Activated CD4-positive, alpha-beta T cell treated with anti-CD3 and anti-CD28 coated beads for 36 hours (primary cell): ENCODE measurements at regions not wholly inside any gene's neighbourhood (a gene's known extent, or its start where the extent isn't known, plus 50 kb on each side); places are given as distances from the start of the nearest gene placed in this dataset.
A peak's percentile ranks its signal among the peaks of the same experiment; 100 is the strongest.

ENCODE experiments used
- ATAC-seq: fragments of 200-7000 bp; cut with Tn5 transposase; one replicate; pipeline ENCODE4 v1.10.0; 2021; ENCODE audit warnings: mild to moderate bottlenecking, moderate library complexity
- CTCF ChIA-PET: fragments of 350-600 bp; sonication (Branson Sonifier 250); formaldehyde crosslinking; loops from one replicate; lab custom pipeline; 2021; ENCODE audit warnings: antibody characterized with exemption; lab: Charles Lee
- POLR2A ChIA-PET: fragments of 350-600 bp; sonication (Branson Sonifier 250); formaldehyde crosslinking; loops from one replicate; lab custom pipeline; 2021; ENCODE audit warnings: antibody characterized with exemption, inconsistent platforms; lab: Charles Lee
- DNase-seq: peaks from one replicate; pipeline ENCODE4 v3.0.0-alpha.2; 2020
- H3K27ac Mint-ChIP-seq: one replicate; pipeline ENCODE4 v1.8.0; 2021; ENCODE audit warnings: mixed read lengths
- H3K27me3 Mint-ChIP-seq: one replicate; pipeline ENCODE4 v1.8.0; 2021; ENCODE audit warnings: mixed read lengths
- H3K36me3 Mint-ChIP-seq: one replicate; pipeline ENCODE4 v1.8.0; 2021; ENCODE audit warnings: low read depth, mixed read lengths
- H3K4me1 Mint-ChIP-seq: one replicate; pipeline ENCODE4 v1.8.0; 2021; ENCODE audit warnings: mixed read lengths
- H3K4me3 Mint-ChIP-seq: one replicate; pipeline ENCODE4 v1.8.0; 2021; ENCODE audit warnings: mild to moderate bottlenecking, moderate library complexity, mixed read lengths
- H3K9me3 Mint-ChIP-seq: one replicate; pipeline ENCODE4 v1.8.0; 2021; ENCODE audit warnings: low read depth, mixed read lengths
- intact Hi-C, 2 experiments: fragments of 100-400 bp; cut with DNase I in 1 of 2; cut with micrococcal nuclease in 1 of 2; formaldehyde crosslinking; loops; one replicate each; pipeline versions ENCODE4 v1.14.2 to v1.15.1; 2022 to 2024; cut with DNase I, micrococcal nuclease

- H3K27me3 Mint-ChIP-seq, result no peaks in the 10 kb centered on the region
- no peaks in the 10 kb centered on the region for H3K36me3 Mint-ChIP-seq
- DNase-seq (no peak), ATAC-seq (no peak)
- H3K4me1 Mint-ChIP-seq, result no peaks in the 10 kb centered on the region
- CTCF ChIA-PET, result no interaction called here
- intact Hi-C loops, result no loop called here
- POLR2A ChIA-PET, result no interaction called here
- H3K9me3 Mint-ChIP-seq, result no peaks in the 10 kb centered on the region
- no peak overlapping the region for H3K4me3 Mint-ChIP-seq
- no peak overlapping the region for H3K27ac Mint-ChIP-seq
Observed at GRCh38 chr1:94715321-94715720, 104.8 kb upstream of the SLC44A3 start.

DNA sequence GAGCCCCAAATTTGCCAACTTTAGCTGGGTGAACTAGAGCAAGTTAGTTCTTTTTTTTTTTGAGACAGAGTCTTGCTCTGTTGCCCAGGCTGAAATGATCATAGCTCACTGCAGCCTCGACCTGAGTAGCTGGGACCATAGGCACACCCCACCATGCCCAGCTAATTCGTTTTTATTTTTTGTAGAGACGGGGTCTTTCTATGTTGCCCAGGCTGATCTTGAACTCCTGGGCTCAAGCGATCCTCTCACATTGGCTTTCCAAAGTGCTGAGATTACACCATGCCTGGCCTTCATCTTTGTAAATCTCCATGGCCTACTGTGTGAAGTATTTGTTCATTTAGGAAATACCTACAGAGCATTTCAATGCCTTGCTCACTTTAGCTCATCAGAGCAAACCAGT is 105.6 kb upstream of the SLC44A3 start:
- intact Hi-C loops, result no loop called here
- no peak for ATAC-seq
- POLR2A ChIA-PET, result no interaction called here
- Mint-ChIP-seq H3K4me3 (no peak overlapping the region), H3K27ac (no peak overlapping the region), H3K4me1 (no peaks in the 10 kb centered on the region), H3K36me3 (no peaks in the 10 kb centered on the region), H3K27me3 (no peaks in the 10 kb centered on the region), H3K9me3 (no peaks in the 10 kb centered on the region)
- CTCF ChIA-PET, result no interaction called here
- DNase-seq, result no peak

- CTCF ChIA-PET, result interaction anchor here (0.6 kb wide), 1 partner anchor 103 kb away, joined by 4 read pairs; no protein-coding TSS in a partner anchor
Observed at GRCh38 chr1:94714152-94714551, 106.0 kb upstream of the SLC44A3 start.

GRCh38 chr1:94713472-94714141 is 106.5 kb upstream of the SLC44A3 start:
- no peaks in the 10 kb centered on the region for H3K4me1 Mint-ChIP-seq
- no peak overlapping the region for H3K27ac Mint-ChIP-seq
- no peak overlapping the region for H3K4me3 Mint-ChIP-seq
- CTCF ChIA-PET, result interaction anchor here (0.6 kb wide), 1 partner anchor 103 kb away, joined by 4 read pairs; no protein-coding TSS in a partner anchor
- no peak for ATAC-seq
- intact Hi-C loops, result no loop called here
- peak; percentile 26 for DNase-seq
- POLR2A ChIA-PET, result no interaction called here
- H3K27me3 Mint-ChIP-seq, result no peaks in the 10 kb centered on the region
- no peaks in the 10 kb centered on the region for H3K36me3 Mint-ChIP-seq
- no peaks in the 10 kb centered on the region for H3K9me3 Mint-ChIP-seq

More at GRCh38 chr1:94714152-94714551, 106.0 kb upstream of the SLC44A3 start:
- no peak overlapping the region for H3K4me3 Mint-ChIP-seq
- no peaks in the 10 kb centered on the region for H3K27me3 Mint-ChIP-seq
- ATAC-seq (no peak), DNase-seq (no peak)
- H3K27ac Mint-ChIP-seq, result no peak overlapping the region
- H3K4me1 Mint-ChIP-seq, result no peaks in the 10 kb centered on the region
- no peaks in the 10 kb centered on the region for H3K36me3 Mint-ChIP-seq
- intact Hi-C loops, result no loop called here
- POLR2A ChIA-PET, result no interaction called here
- no peaks in the 10 kb centered on the region for H3K9me3 Mint-ChIP-seq

DNA sequence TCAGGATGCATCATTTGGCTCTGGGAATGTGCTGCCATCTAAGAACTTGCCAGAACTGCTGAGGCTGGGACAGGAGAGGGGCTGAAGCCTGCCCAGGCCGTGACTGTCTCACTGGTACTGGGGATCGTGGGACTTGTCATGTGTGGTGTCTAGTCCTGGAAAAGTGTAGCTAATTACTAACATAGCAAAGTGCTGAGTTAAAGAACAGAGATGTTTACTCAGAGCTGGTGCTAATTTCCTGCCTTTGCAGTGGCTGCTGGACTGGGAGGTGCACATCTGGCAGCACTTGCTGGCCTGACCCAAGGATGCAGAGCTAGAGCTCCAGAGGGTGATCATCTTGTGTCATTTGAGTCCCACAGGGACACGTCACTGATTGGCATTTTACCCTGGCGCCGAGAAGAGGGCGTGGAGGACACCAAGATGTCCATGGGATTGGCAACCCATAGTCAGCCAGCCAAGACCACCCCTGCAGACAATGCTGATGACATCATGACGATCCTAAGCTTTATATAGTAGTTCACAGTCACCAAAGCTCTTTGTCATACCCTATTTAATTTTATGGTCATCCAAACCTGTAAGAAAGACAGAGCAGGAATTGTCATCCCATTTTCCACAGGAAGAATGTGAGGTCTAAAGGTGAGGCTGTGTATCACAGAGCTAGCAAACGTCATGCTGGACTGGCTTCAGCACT is 110.1 kb upstream of the SLC44A3 start:
- DNase-seq (no peak), ATAC-seq (no peak)
- ChIA-PET POLR2A (no interaction called here), CTCF (no interaction called here)
- H3K4me1 Mint-ChIP-seq, result no peaks in the 10 kb centered on the region
- no peaks in the 10 kb centered on the region for H3K36me3 Mint-ChIP-seq
- H3K4me3 Mint-ChIP-seq, result no peak overlapping the region
- intact Hi-C loops, result no loop called here
- H3K27ac Mint-ChIP-seq, result no peak overlapping the region
- H3K27me3 Mint-ChIP-seq, result peaks cover 2% of the 10 kb centered on the region
- H3K9me3 Mint-ChIP-seq, result no peaks in the 10 kb centered on the region

- H3K36me3 Mint-ChIP-seq, result no peaks in the 10 kb centered on the region
- H3K4me3 Mint-ChIP-seq, result no peak overlapping the region
- H3K9me3 Mint-ChIP-seq, result no peaks in the 10 kb centered on the region
- POLR2A ChIA-PET, result no interaction called here
- DNase-seq, result no peak
- ATAC-seq, result no peak
- H3K27ac Mint-ChIP-seq, result no peak overlapping the region
- peaks cover 2% of the 10 kb centered on the region for H3K27me3 Mint-ChIP-seq
- intact Hi-C loops, result no loop called here
- no peaks in the 10 kb centered on the region for H3K4me1 Mint-ChIP-seq
- CTCF ChIA-PET, result no interaction called here
Observed at GRCh38 chr1:94708811-94709210, 111.3 kb upstream of the SLC44A3 start.

- ChIA-PET CTCF (no interaction called here), POLR2A (no interaction called here)
- peaks cover 2% of the 10 kb centered on the region for H3K27me3 Mint-ChIP-seq
- DNase-seq (no peak), ATAC-seq (no peak)
- no peaks in the 10 kb centered on the region for H3K36me3 Mint-ChIP-seq
- no peak overlapping the region for H3K27ac Mint-ChIP-seq
- H3K4me1 Mint-ChIP-seq, result no peaks in the 10 kb centered on the region
- H3K4me3 Mint-ChIP-seq, result no peak overlapping the region
- H3K9me3 Mint-ChIP-seq, result no peaks in the 10 kb centered on the region
- intact Hi-C loops, result no loop called here
Observed at GRCh38 chr1:94708299-94708685, 111.9 kb upstream of the SLC44A3 start.

GRCh38 chr1:94707321-94708298 is 112.5 kb upstream of the SLC44A3 start:
- no peak for ATAC-seq
- ChIA-PET POLR2A (no interaction called here), CTCF (no interaction called here)
- no peaks in the 10 kb centered on the region for H3K4me1 Mint-ChIP-seq
- H3K36me3 Mint-ChIP-seq, result no peaks in the 10 kb centered on the region
- DNase-seq, result no peak
- no peak overlapping the region for H3K27ac Mint-ChIP-seq
- H3K27me3 Mint-ChIP-seq, result peaks cover 2% of the 10 kb centered on the region
- no peak overlapping the region for H3K4me3 Mint-ChIP-seq
- intact Hi-C loops, result no loop called here
- no peaks in the 10 kb centered on the region for H3K9me3 Mint-ChIP-seq

GRCh38 chr1:94702442-94702815 is 117.7 kb upstream of the SLC44A3 start:
- no peak for ATAC-seq
- H3K27me3 Mint-ChIP-seq, result peaks cover 2% of the 10 kb centered on the region
- no peaks in the 10 kb centered on the region for H3K36me3 Mint-ChIP-seq
- DNase-seq, result no peak
- intact Hi-C loops, result no loop called here
- no peaks in the 10 kb centered on the region for H3K9me3 Mint-ChIP-seq
- CTCF ChIA-PET, result no interaction called here
- no peaks in the 10 kb centered on the region for H3K4me1 Mint-ChIP-seq
- no peak overlapping the region for H3K27ac Mint-ChIP-seq
- no peak overlapping the region for H3K4me3 Mint-ChIP-seq
- POLR2A ChIA-PET, result no interaction called here

GRCh38 chr1:94701796-94702441 is 118.2 kb upstream of the SLC44A3 start:
- H3K4me1 Mint-ChIP-seq, result no peaks in the 10 kb centered on the region
- no peak overlapping the region for H3K27ac Mint-ChIP-seq
- H3K9me3 Mint-ChIP-seq, result no peaks in the 10 kb centered on the region
- intact Hi-C loops, result no loop called here
- peaks cover 2% of the 10 kb centered on the region for H3K27me3 Mint-ChIP-seq
- CTCF ChIA-PET, result no interaction called here
- POLR2A ChIA-PET, result no interaction called here
- ATAC-seq, result no peak
- H3K36me3 Mint-ChIP-seq, result no peaks in the 10 kb centered on the region
- no peak overlapping the region for H3K4me3 Mint-ChIP-seq
- no peak for DNase-seq

GRCh38 chr1:94698759-94699502 is 121.2 kb upstream of the SLC44A3 start:
- Mint-ChIP-seq H3K36me3 (no peaks in the 10 kb centered on the region), H3K4me3 (no peak overlapping the region), H3K9me3 (no peaks in the 10 kb centered on the region), H3K4me1 (no peaks in the 10 kb centered on the region), H3K27ac (no peak overlapping the region), H3K27me3 (peaks cover 11% of the 10 kb centered on the region)
- DNase-seq (no peak), ATAC-seq (no peak)
- intact Hi-C loops, result no loop called here
- CTCF ChIA-PET, result interaction anchor here (1.2 kb wide), 1 partner anchor 659 kb away, joined by 4 read pairs; no protein-coding TSS in a partner anchor
- POLR2A ChIA-PET, result no interaction called here
